ENCODE measurements at regions not wholly inside any gene's neighbourhood (a gene's known extent, or its start where the extent isn't known, plus 50 kb on each side); places are given as distances from the start of the nearest gene placed in this dataset.

DNA sequence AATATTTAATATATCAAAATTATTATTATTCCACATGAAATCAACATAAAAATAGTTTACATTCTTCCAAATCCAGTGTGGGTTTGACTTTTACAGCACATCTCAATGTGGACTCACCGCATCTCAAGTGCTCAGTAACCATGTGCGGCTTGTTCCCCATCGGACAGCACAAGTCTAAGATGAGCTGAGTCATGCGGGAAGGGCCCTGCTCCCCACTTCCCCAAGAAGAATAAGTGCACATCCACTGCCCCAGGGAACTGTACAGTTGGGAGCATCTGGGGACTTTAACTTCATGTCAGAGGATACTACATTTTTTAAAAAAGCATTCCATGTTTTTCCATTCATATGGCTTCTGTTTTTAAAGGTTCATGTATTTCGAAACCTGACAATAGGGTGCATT is 325.6 kb downstream of the BTBD3 start:
- TF ChIP-seq, protein P1, sequence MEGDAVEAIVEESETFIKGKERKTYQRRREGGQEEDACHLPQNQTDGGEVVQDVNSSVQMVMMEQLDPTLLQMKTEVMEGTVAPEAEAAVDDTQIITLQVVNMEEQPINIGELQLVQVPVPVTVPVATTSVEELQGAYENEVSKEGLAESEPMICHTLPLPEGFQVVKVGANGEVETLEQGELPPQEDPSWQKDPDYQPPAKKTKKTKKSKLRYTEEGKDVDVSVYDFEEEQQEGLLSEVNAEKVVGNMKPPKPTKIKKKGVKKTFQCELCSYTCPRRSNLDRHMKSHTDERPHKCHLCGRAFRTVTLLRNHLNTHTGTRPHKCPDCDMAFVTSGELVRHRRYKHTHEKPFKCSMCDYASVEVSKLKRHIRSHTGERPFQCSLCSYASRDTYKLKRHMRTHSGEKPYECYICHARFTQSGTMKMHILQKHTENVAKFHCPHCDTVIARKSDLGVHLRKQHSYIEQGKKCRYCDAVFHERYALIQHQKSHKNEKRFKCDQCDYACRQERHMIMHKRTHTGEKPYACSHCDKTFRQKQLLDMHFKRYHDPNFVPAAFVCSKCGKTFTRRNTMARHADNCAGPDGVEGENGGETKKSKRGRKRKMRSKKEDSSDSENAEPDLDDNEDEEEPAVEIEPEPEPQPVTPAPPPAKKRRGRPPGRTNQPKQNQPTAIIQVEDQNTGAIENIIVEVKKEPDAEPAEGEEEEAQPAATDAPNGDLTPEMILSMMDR (IDR thresholded peaks at IDR 0.05) = no peak
- no peak for TF ChIP-seq POLR2A (IDR thresholded peaks at IDR 0.05)
